ENCODE measurements at regions not wholly inside any gene's neighbourhood (a gene's known extent, or its start where the extent isn't known, plus 50 kb on each side); places are given as distances from the start of the nearest gene placed in this dataset.

GRCh38 chr2:52253416-52253980 lies 1221.6 kb upstream of the NRXN1 start:
- no peak for ATAC-seq

DNA sequence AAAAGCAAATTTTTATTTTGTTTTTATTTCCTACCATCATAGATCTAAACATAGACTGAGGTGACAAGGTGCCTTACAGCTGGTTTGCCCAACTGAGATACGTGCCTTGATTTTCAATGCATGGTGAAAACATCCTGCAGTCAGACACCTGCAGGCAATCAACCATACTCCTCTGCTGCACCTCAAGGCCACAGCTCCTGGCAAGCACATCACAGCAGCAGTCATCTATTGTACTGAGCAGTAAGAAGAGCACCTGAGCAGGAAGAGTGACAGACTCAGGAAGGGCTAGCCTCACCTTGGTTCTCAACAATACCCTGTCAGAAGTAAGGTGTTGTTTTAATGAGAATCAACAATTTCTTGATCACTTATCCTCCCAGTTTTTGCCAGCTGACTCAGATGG lies 1206.8 kb upstream of the NRXN1 start:
- no peak for ATAC-seq

- no peak for ATAC-seq
Measured at GRCh38 chr2:52222128-52222527, 1190.2 kb upstream of the NRXN1 start.

DNA sequence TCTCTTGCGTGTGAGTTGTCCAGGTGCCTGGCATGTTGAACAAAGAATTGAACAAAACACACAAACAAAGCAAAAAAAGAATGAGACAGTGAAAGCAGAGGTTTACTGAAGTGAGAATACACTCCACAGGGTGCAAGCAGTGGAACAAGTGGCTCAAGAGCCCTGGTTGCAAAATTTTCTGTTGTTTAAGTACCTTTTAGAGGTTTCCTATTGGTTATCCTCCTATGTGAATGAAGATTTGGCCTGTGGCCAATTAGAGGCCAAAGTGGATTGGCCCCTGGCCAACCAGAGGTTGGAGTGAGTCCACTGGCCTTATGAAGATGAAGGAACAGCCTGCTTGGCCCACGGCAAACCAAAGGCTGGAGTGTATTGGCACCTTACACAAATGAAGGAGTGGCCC lies 1188.5 kb upstream of the NRXN1 start:
- no peak for ATAC-seq

DNA sequence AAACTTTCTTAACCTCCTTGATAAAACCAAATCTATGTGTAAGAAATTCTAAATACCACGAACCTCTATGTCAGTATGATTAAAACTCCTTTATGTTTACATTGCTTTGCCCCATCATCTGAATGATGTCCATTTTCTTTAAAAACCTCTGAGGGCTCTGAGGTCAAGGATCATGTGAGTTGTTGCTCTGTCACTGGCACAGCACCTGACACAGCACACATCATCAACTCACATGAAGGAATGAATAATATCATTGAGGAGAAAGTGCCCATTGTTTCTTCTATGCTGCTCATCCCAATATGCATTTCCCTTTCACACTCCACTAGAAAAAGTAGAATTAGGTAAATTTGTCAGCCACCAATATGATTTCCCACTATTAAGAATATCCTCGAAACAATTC lies 1178.7 kb upstream of the NRXN1 start:
- ATAC-seq, result no peak

GRCh38 chr2:52210161-52210560 lies 1178.2 kb upstream of the NRXN1 start:
- no peak for ATAC-seq

- ATAC-seq, result no peak
Measured at GRCh38 chr2:52194342-52194741, 1162.4 kb upstream of the NRXN1 start.

DNA sequence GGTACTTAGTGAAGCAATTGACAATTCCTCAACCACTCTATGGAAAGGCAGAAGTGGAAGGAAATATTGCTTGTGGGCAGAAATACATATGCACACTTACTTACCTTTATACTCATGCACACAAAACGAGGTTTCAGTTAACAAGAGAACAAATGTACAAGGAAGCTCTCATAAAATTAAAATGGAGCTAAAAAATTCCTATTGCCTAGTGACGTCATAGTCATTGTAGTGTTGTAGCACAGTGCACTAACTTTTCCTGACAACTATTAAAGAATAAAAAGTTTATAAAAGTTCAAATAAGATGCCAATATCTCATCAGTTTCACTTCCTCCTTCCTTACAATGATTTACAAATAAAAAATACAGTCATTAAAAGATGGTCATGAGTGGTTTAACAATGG lies 1161.9 kb upstream of the NRXN1 start:
- ATAC-seq, result no peak

GRCh38 chr2:52192656-52193055 lies 1160.7 kb upstream of the NRXN1 start:
- ATAC-seq, result no peak

GRCh38 chr2:52181080-52181479 lies 1149.1 kb upstream of the NRXN1 start:
- ATAC-seq, result no peak

- ATAC-seq, result no peak
Measured at GRCh38 chr2:52178845-52179244, 1146.9 kb upstream of the NRXN1 start.

GRCh38 chr2:52145005-52145404 lies 1113.1 kb upstream of the NRXN1 start:
- ATAC-seq, result no peak

- ATAC-seq, result no peak
Measured at GRCh38 chr2:52144590-52144989, 1112.7 kb upstream of the NRXN1 start.

- ATAC-seq, result no peak
Measured at GRCh38 chr2:52141076-52141475, 1109.1 kb upstream of the NRXN1 start.

- ATAC-seq, result no peak
Measured at GRCh38 chr2:52139241-52139640, 1107.3 kb upstream of the NRXN1 start.

GRCh38 chr2:52135235-52135634 lies 1103.3 kb upstream of the NRXN1 start:
- ATAC-seq, result no peak

DNA sequence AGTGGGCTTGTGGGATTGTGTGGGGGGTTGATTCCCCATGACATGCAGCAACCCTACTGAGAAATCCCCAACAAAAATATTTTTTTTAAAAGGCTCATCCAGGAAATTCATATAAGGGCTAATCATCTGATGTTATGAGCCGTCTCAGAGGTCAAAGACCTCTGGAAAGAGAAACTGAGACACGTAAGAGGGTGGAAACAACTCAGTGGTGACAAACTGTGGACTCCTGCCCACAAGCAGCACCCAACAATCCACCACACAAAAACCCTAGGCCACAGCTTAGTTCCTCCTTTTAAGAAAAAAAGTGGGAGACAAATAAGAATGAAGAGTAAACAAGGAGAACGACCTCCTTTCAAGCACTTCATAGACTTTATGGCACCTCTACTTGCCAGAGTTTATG lies 1096.1 kb upstream of the NRXN1 start:
- ATAC-seq, result no peak

DNA sequence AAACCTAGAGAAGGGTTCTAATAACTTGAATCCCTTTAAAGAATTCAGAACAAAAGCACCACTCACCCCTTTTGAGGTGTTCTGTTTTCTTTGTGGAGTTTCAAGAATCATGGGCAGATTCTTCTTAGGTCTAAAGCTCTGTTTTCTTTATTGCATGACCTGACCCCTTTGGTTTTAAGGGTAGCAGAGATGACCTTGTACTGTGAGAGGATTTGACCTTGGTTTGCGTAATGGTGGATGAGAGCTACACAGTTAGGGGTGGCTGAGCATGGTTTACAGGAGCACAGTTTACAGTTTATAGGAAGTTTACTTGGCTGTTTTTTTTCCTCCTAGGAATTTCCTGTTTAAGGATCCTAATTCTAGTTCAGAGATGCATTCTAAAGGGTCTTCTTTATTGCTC lies 1095.6 kb upstream of the NRXN1 start:
- no peak for ATAC-seq

DNA sequence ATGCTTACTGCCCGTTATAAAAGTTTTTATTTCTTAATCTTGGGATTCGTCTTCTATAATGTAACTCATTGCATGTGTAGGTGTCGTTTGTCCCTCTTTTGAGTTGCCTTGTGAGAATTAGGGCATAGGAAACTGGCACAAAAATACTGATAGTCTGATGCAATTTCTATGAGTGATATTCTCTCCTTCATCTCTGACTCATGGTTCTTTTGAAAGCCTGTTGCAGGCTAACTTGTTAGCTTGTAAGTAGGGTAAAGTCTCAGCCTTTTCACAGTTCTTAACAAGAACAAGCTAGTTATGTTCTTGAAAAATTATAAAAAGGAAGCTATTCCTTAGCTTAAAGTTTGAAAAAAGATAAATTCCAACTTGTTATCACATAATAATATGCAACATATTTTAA lies 1085.4 kb upstream of the NRXN1 start:
- no peak for ATAC-seq

GRCh38 chr2:52115750-52116149 lies 1083.8 kb upstream of the NRXN1 start:
- ATAC-seq, result no peak

GRCh38 chr2:52113338-52113737 lies 1081.4 kb upstream of the NRXN1 start:
- no peak for ATAC-seq

GRCh38 chr2:52112141-52112540 lies 1080.2 kb upstream of the NRXN1 start:
- no peak for ATAC-seq

GRCh38 chr2:52107124-52107523 lies 1075.2 kb upstream of the NRXN1 start:
- ATAC-seq, result no peak

DNA sequence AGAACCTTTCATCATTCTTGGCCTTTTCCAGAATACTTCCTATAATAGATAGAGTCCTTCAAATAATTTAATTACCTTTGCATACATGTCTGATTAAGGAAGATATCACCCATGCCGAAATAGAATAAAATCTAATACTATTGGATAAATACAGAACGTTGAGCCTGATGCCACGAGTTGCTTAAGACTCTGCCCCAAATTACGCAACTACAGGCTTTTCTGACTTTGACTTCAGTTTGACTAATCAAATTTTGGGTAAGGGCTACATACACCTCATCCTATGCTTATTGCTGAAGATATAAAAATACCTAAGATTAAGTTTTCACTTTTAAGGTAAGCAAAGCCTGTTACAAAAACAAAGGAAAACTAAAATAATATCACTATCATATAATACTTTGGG lies 1065.1 kb upstream of the NRXN1 start:
- ATAC-seq, result no peak

- no peak for ATAC-seq
Measured at GRCh38 chr2:52084759-52085158, 1052.8 kb upstream of the NRXN1 start.

DNA sequence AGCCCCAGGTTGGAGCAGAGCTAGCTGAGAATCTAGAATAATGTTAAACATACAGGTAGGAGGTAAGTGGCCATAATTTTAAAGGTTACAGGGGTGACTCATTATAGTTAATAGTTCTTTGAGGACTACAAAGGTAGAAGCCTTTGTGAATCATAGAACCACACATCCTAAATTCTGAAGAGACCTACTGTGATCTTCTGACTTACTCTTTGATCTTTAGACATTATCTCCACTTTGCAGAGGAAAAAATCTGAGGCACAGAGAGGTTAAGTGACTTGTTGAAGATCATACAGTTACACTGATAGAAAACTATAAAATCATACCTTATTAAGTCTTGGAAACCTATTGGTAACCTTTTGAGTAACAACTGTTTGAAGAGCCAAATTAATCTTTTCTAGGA lies 1051.3 kb upstream of the NRXN1 start:
- ATAC-seq, result no peak
